Activated naive CD8-positive, alpha-beta T cell treated with anti-CD3 and anti-CD28 coated beads, Interleukin-2, amount 10 ng/mL, durations not matched to agents 7 days and 5 days (primary cell): ENCODE measurements at regions not wholly inside any gene's neighbourhood (a gene's known extent, or its start where the extent isn't known, plus 50 kb on each side); places are given as distances from the start of the nearest gene placed in this dataset.

ENCODE experiments used
- ATAC-seq: fragments of 150-1000 bp; cut with Tn5 transposase; one replicate; pipeline ENCODE4 v1.10.0; 2021; ENCODE audit warnings: low read depth, moderate library complexity
- POLR2A ChIA-PET: fragments of 350-600 bp; sonication (Branson Sonifier 250); formaldehyde crosslinking; loops from one replicate; lab custom pipeline; 2021; ENCODE audit warnings: antibody characterized with exemption; lab: Charles Lee
- DNase-seq: peaks from one replicate; pipeline ENCODE4 v3.0.0; 2021
- H3K27ac Mint-ChIP-seq: one replicate; pipeline ENCODE4 v1.8.0; 2022; ENCODE audit warnings: mild to moderate bottlenecking, mixed read lengths
- H3K27me3 Mint-ChIP-seq: one replicate; pipeline ENCODE4 v1.8.0; 2022; ENCODE audit warnings: mild to moderate bottlenecking, moderate library complexity, mixed read lengths
- H3K36me3 Mint-ChIP-seq: one replicate; pipeline ENCODE4 v1.8.0; 2021; ENCODE audit warnings: mild to moderate bottlenecking, mixed read lengths
- H3K4me1 Mint-ChIP-seq: one replicate; pipeline ENCODE4 v1.8.0; 2021; ENCODE audit warnings: mixed read lengths
- H3K4me3 Mint-ChIP-seq: one replicate; pipeline ENCODE4 v1.8.0; 2022; ENCODE audit warnings: mild to moderate bottlenecking, moderate library complexity, mixed read lengths
- H3K9me3 Mint-ChIP-seq: one replicate; pipeline ENCODE4 v1.8.0; 2021; ENCODE audit warnings: mixed read lengths

- no peak for DNase-seq
- Mint-ChIP-seq H3K4me1 (no peaks in the 10 kb centered on the region), H3K36me3 (no peaks in the 10 kb centered on the region), H3K27me3 (no peaks in the 10 kb centered on the region), H3K27ac (no peak overlapping the region), H3K4me3 (no peak overlapping the region), H3K9me3 (no peaks in the 10 kb centered on the region)
- POLR2A ChIA-PET, result no interaction called here
- no peak for ATAC-seq
Observed at GRCh38 chr4:181948839-181949382, 294.3 kb upstream of the TENM3 start.

- POLR2A ChIA-PET, result no interaction called here
- H3K36me3 Mint-ChIP-seq, result no peaks in the 10 kb centered on the region
- H3K4me1 Mint-ChIP-seq, result no peaks in the 10 kb centered on the region
- no peak for ATAC-seq
- no peak overlapping the region for H3K27ac Mint-ChIP-seq
- DNase-seq, result no peak
- no peaks in the 10 kb centered on the region for H3K27me3 Mint-ChIP-seq
- H3K9me3 Mint-ChIP-seq, result no peaks in the 10 kb centered on the region
- no peak overlapping the region for H3K4me3 Mint-ChIP-seq
Observed at GRCh38 chr4:181949704-181950312, 293.4 kb upstream of the TENM3 start.

DNA sequence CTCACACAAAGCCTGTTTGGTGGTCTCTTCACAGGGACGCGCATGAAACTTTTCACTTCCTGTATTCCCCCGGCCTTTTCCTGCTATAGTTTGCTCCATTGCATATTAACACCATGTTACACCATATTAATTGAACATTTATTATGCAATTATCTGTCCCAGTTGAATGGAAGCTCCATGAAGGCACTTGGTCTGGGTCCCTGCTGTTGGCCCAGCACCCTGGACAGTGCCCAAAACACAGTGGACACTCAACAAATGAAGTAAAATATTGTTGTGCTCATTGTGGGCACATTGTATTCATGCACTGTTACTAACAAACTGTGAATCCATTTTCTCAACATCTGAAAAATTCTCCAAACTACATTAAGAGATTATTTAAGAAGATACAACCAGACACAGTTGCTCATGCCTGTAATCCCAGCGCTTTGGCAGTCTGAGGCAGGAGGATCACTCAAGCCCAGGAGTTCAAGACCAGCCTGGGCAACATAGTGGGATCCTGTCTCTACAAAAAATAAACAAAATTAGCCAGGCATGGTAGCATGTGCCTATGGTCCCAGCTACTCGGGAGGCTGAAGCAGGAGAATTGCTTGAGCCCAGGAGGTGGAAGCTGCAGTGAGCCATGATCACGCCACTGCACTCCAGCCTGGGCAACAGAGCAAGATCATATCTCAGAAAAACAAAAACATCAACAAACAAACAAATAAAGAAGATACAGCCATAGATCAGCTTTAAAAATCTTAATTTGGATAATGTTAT is 292.7 kb upstream of the TENM3 start:
- H3K27ac Mint-ChIP-seq, result no peak overlapping the region
- POLR2A ChIA-PET, result no interaction called here
- no peaks in the 10 kb centered on the region for H3K36me3 Mint-ChIP-seq
- H3K4me3 Mint-ChIP-seq, result no peak overlapping the region
- ATAC-seq (no peak), DNase-seq (no peak)
- no peaks in the 10 kb centered on the region for H3K9me3 Mint-ChIP-seq
- no peaks in the 10 kb centered on the region for H3K4me1 Mint-ChIP-seq
- H3K27me3 Mint-ChIP-seq, result no peaks in the 10 kb centered on the region

GRCh38 chr4:181951265-181951664 is 291.9 kb upstream of the TENM3 start:
- ATAC-seq, result no peak
- Mint-ChIP-seq H3K27ac (no peak overlapping the region), H3K27me3 (no peaks in the 10 kb centered on the region), H3K4me3 (no peak overlapping the region), H3K9me3 (no peaks in the 10 kb centered on the region), H3K4me1 (no peaks in the 10 kb centered on the region), H3K36me3 (no peaks in the 10 kb centered on the region)
- POLR2A ChIA-PET, result no interaction called here
- DNase-seq, result no peak

DNA sequence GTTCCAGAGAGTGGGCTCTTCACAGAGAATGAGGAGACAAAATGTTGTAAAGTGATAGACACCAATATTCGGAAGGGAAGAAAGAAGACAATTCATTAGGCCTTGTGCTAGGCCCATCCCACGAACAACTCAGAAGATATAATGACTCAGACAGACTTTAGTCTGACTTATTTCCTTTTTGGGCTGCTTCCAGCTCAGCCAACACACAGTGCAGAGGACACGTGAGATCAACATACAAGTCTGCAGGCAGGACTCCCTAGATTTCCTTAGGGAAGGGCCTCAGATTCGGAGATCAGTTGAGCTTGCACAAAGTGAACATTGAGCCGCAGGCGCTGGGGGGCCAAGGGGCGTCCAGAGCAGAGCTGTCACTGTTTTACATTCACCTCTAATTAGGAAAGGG is 290.7 kb upstream of the TENM3 start:
- Mint-ChIP-seq H3K4me1 (no peaks in the 10 kb centered on the region), H3K36me3 (no peaks in the 10 kb centered on the region), H3K4me3 (no peak overlapping the region), H3K27ac (no peak overlapping the region), H3K9me3 (no peaks in the 10 kb centered on the region), H3K27me3 (no peaks in the 10 kb centered on the region)
- POLR2A ChIA-PET, result no interaction called here
- no peak for DNase-seq
- no peak for ATAC-seq

- POLR2A ChIA-PET, result no interaction called here
- no peak for DNase-seq
- ATAC-seq, result no peak
- Mint-ChIP-seq H3K36me3 (no peaks in the 10 kb centered on the region), H3K4me3 (no peak overlapping the region), H3K9me3 (no peaks in the 10 kb centered on the region), H3K27me3 (no peaks in the 10 kb centered on the region), H3K27ac (no peak overlapping the region), H3K4me1 (no peaks in the 10 kb centered on the region)
Observed at GRCh38 chr4:181956512-181956911, 286.7 kb upstream of the TENM3 start.

GRCh38 chr4:181957088-181957487 is 286.1 kb upstream of the TENM3 start:
- DNase-seq, result no peak
- no peak overlapping the region for H3K4me3 Mint-ChIP-seq
- no peak for ATAC-seq
- no peaks in the 10 kb centered on the region for H3K27me3 Mint-ChIP-seq
- H3K27ac Mint-ChIP-seq, result no peak overlapping the region
- no peaks in the 10 kb centered on the region for H3K4me1 Mint-ChIP-seq
- H3K36me3 Mint-ChIP-seq, result no peaks in the 10 kb centered on the region
- POLR2A ChIA-PET, result no interaction called here
- no peaks in the 10 kb centered on the region for H3K9me3 Mint-ChIP-seq

- Mint-ChIP-seq H3K4me1 (no peaks in the 10 kb centered on the region), H3K36me3 (no peaks in the 10 kb centered on the region), H3K9me3 (no peaks in the 10 kb centered on the region), H3K27me3 (no peaks in the 10 kb centered on the region), H3K4me3 (no peak overlapping the region), H3K27ac (no peak overlapping the region)
- POLR2A ChIA-PET, result no interaction called here
- DNase-seq (no peak), ATAC-seq (no peak)
Observed at GRCh38 chr4:181958446-181958845, 284.8 kb upstream of the TENM3 start.

- H3K4me3 Mint-ChIP-seq, result no peak overlapping the region
- no peak overlapping the region for H3K27ac Mint-ChIP-seq
- POLR2A ChIA-PET, result no interaction called here
- ATAC-seq, result no peak
- no peaks in the 10 kb centered on the region for H3K27me3 Mint-ChIP-seq
- H3K36me3 Mint-ChIP-seq, result no peaks in the 10 kb centered on the region
- no peaks in the 10 kb centered on the region for H3K4me1 Mint-ChIP-seq
- no peak for DNase-seq
- no peaks in the 10 kb centered on the region for H3K9me3 Mint-ChIP-seq
Observed at GRCh38 chr4:181959121-181959520, 284.1 kb upstream of the TENM3 start.

DNA sequence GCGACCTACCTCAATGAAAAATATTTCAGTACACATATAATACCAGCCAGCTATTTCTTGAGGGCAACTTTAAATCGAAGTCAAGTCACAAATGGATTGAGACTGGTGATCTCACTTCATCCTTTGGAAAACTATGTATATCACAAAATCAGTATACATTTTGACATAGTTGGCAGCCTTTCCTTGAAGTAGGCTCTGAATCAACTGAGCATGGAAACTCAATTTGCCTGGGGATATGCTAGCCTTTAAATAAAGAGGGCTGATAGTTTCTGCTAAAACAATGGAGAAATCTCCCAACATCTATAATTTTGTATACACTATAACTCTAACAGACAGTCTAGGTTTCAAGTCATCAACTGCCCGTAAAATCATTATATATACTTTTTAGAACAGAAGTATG is 282.8 kb upstream of the TENM3 start:
- Mint-ChIP-seq H3K36me3 (no peaks in the 10 kb centered on the region), H3K4me3 (no peak overlapping the region), H3K4me1 (no peaks in the 10 kb centered on the region), H3K27ac (no peak overlapping the region), H3K9me3 (no peaks in the 10 kb centered on the region), H3K27me3 (no peaks in the 10 kb centered on the region)
- POLR2A ChIA-PET, result no interaction called here
- DNase-seq (no peak), ATAC-seq (no peak)

DNA sequence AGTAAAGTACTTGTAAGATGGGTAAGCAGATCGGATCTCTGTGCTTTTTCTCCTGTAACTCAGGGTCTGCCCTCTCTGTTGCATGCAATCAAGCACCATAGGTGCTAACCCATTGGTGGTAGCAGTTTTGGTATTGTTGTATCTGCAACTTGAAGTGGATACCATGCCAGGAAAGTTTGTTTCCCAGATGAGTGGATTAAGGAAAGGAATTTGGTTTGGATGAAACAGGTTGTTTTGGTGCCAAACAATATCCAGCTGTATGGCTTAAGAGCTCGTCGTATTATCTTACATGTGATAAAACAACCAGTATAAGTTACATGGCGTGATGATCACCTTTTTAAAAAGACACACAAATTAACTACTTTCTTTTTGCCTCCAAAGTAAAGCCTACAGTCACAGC is 280.9 kb upstream of the TENM3 start:
- ATAC-seq, result no peak
- H3K27me3 Mint-ChIP-seq, result no peaks in the 10 kb centered on the region
- POLR2A ChIA-PET, result no interaction called here

DNA sequence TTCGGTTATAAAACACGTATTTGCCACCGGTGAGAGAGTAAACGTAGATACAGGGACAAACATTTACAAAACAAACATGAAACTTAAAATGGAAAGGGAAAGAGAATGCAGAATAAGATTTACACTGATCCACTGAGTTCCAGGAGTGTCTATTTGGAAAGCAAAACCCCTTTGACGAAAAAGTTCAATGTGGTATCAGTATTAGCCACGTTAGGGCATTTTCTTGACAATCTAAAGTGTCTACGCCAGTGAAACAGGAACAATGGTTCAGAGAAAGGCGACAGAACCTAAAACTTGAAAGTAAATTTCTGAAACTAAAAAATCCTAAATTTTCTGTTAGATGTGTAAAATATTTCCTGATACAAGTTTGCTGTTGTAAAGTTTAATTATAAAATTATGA is 278.5 kb upstream of the TENM3 start:
- POLR2A ChIA-PET, result no interaction called here
- Mint-ChIP-seq H3K4me1 (no peaks in the 10 kb centered on the region), H3K27ac (no peak overlapping the region), H3K4me3 (no peak overlapping the region), H3K36me3 (no peaks in the 10 kb centered on the region), H3K27me3 (no peaks in the 10 kb centered on the region), H3K9me3 (no peaks in the 10 kb centered on the region)
- ATAC-seq (no peak), DNase-seq (no peak)

More for the DNA sequence above, 280.9 kb upstream of the TENM3 start:
- Mint-ChIP-seq H3K36me3 (no peaks in the 10 kb centered on the region), H3K4me3 (no peak overlapping the region), H3K9me3 (no peaks in the 10 kb centered on the region), H3K27ac (no peak overlapping the region), H3K4me1 (no peaks in the 10 kb centered on the region)
- no peak for DNase-seq

GRCh38 chr4:181966104-181966551 is 277.1 kb upstream of the TENM3 start:
- H3K27me3 Mint-ChIP-seq, result no peaks in the 10 kb centered on the region
- POLR2A ChIA-PET, result no interaction called here
- ATAC-seq (no peak), DNase-seq (no peak)
- H3K27ac Mint-ChIP-seq, result no peak overlapping the region
- no peak overlapping the region for H3K4me3 Mint-ChIP-seq
- no peaks in the 10 kb centered on the region for H3K9me3 Mint-ChIP-seq
- no peaks in the 10 kb centered on the region for H3K36me3 Mint-ChIP-seq
- no peaks in the 10 kb centered on the region for H3K4me1 Mint-ChIP-seq

DNA sequence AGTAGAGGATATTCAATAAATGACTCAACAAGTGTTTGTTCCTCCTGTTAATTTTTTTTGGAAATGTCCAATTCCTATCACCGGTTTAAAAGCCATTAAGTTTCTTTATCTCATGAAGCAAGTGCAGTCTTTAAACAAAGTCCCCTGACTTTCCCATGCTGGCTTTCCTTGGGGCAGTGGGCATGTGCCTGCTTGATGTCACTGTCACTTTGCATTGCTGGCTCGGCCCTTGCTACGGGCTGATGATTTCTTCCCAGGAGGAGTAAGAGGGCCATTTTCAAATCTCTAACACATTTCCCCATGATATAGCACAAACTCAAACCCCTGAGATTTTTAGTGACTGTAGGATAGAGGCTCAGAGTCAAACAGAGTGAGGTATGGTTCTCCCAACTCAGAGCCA is 275.8 kb upstream of the TENM3 start:
- Mint-ChIP-seq H3K9me3 (no peaks in the 10 kb centered on the region), H3K4me3 (no peak overlapping the region), H3K27me3 (no peaks in the 10 kb centered on the region), H3K36me3 (no peaks in the 10 kb centered on the region), H3K27ac (no peak overlapping the region), H3K4me1 (no peaks in the 10 kb centered on the region)
- ATAC-seq (no peak), DNase-seq (no peak)
- POLR2A ChIA-PET, result no interaction called here
